ENCODE measurements at regions not wholly inside any gene's neighbourhood (a gene's known extent, or its start where the extent isn't known, plus 50 kb on each side); places are given as distances from the start of the nearest gene placed in this dataset.

GRCh38 chr11:19587979-19588378 lies 124.7 kb upstream of the NAV2 start:
- TF ChIP-seq CTCF (IDR thresholded peaks at IDR 0.05; ENCODE audit: low read depth, low read length, poor library complexity, severe bottlenecking) (no peak), EZH2phosphoT487 (IDR thresholded peaks at IDR 0.05; ENCODE audit: borderline replicate concordance, low read length) (no peak)
